Keratinocyte (primary cell): ENCODE measurements at regions not wholly inside any gene's neighbourhood (a gene's known extent, or its start where the extent isn't known, plus 50 kb on each side); places are given as distances from the start of the nearest gene placed in this dataset.

ENCODE experiments used
- DNase-seq: peaks from one replicate; pipeline ENCODE4 v3.0.0-alpha.2; 2011; ENCODE audit warnings: low read depth, missing footprints, low spot score
- FAIRE-seq: peaks from 2 replicates; lab custom pipeline; 2011; peaks lifted over from hg19 to GRCh38; lab: Jason Lieb, UNC
- H2AFZ ChIP-seq: 2 replicates; pipeline ENCODE4 v1.6.0; 2012; ENCODE audit warnings: low read length, control low read depth, inconsistent platforms; ENCODE audit not compliant: control insufficient read depth
- H3K27ac ChIP-seq: 2 replicates; pipeline ENCODE4 v1.5.1; 2011; ENCODE audit warnings: low read length; ENCODE audit not compliant: control insufficient read depth, insufficient read depth
- H3K27me3 ChIP-seq: 3 replicates; pipeline ENCODE4 v1.6.0; 2011; ENCODE audit warnings: low read length; ENCODE audit not compliant: control insufficient read depth, insufficient read depth; ENCODE audit errors: extremely low read depth
- H3K36me3 ChIP-seq, 2 experiments: 2 replicates in 1 of 2; 3 replicates in 1 of 2; pipeline ENCODE4 v1.5.1; 2011; ENCODE audit warnings: low read length in 2 of 2, mild to moderate bottlenecking in 1 of 2; ENCODE audit not compliant: control insufficient read depth in 2 of 2, insufficient read depth in 2 of 2; ENCODE audit errors: extremely low read depth in 1 of 2
- H3K4me1 ChIP-seq: 3 replicates; pipeline ENCODE4 v1.5.1; 2011; ENCODE audit warnings: low read length; ENCODE audit not compliant: control insufficient read depth, insufficient read depth; ENCODE audit errors: extremely low read depth
- H3K4me2 ChIP-seq: 3 replicates; pipeline ENCODE4 v1.6.0; 2011; ENCODE audit warnings: low read depth, low read length; ENCODE audit not compliant: control insufficient read depth, insufficient read depth; ENCODE audit errors: extremely low read depth
- H3K4me3 ChIP-seq, 3 experiments: fragments of 200-600 bp in 1 of 3; sonication (generic) in 1 of 3; 2 replicates in 2 of 3; 3 replicates in 1 of 3; pipeline ENCODE4 v1.5.1; 2011 to 2016; ENCODE audit warnings: low read length in 3 of 3, mild to moderate bottlenecking in 3 of 3, control low read depth in 2 of 3, inconsistent platforms in 1 of 3, low read depth in 1 of 3, mixed read lengths in 1 of 3, mixed run types in 1 of 3, moderate library complexity in 1 of 3; ENCODE audit not compliant: control insufficient read depth in 2 of 3, insufficient read depth in 2 of 3; ENCODE audit errors: extremely low read depth in 1 of 3
- H3K79me2 ChIP-seq: 2 replicates; pipeline ENCODE4 v1.6.0; 2012; ENCODE audit warnings: low read length; ENCODE audit not compliant: control insufficient read depth, insufficient read depth
- H3K9ac ChIP-seq: 3 replicates; pipeline ENCODE4 v1.6.0; 2011; ENCODE audit warnings: low read length; ENCODE audit not compliant: control insufficient read depth, insufficient read depth; ENCODE audit errors: extremely low read depth
- H3K9me1 ChIP-seq: 3 replicates; pipeline ENCODE4 v1.6.0; 2011; ENCODE audit warnings: low read length; ENCODE audit not compliant: control insufficient read depth, insufficient read depth; ENCODE audit errors: extremely low read depth
- H3K9me3 ChIP-seq: 2 replicates; pipeline ENCODE4 v1.5.1; 2012; ENCODE audit warnings: low read depth, low read length; ENCODE audit not compliant: control insufficient read depth
- H4K20me1 ChIP-seq: 3 replicates; pipeline ENCODE4 v1.6.0; 2011; ENCODE audit warnings: low read length; ENCODE audit not compliant: control insufficient read depth, insufficient read depth; ENCODE audit errors: extremely low read depth
- CTCF ChIP-seq, 3 experiments: IDR thresholded peaks in 1 of 3; conservative IDR thresholded peaks in 1 of 3; optimal IDR thresholded peaks in 1 of 3; 2 replicates in 2 of 3; 3 replicates in 1 of 3; pipeline versions ENCODE3 to v1.5.1; 2011; ENCODE audit warnings: low read length in 3 of 3, mild to moderate bottlenecking in 3 of 3, moderate library complexity in 2 of 3, control low read depth in 1 of 3, inconsistent platforms in 1 of 3; ENCODE audit not compliant: insufficient read depth in 2 of 3; ENCODE audit errors: extremely low read depth in 1 of 3
- EZH2 ChIP-seq: IDR thresholded peaks from one replicate; pipeline ENCODE4 v1.6.1; 2012; ENCODE audit warnings: inconsistent platforms, mild to moderate bottlenecking, low read length, moderate library complexity
- dilution Hi-C: fragments of 300-500 bp; cut with MboI; formaldehyde crosslinking; loops from one replicate; pipeline ENCODE4 v1.7.0; 2020; ENCODE audit warnings: low sequenced_read_pairs; ENCODE audit not compliant: extremely low pct_ligation_motif_present

DNA sequence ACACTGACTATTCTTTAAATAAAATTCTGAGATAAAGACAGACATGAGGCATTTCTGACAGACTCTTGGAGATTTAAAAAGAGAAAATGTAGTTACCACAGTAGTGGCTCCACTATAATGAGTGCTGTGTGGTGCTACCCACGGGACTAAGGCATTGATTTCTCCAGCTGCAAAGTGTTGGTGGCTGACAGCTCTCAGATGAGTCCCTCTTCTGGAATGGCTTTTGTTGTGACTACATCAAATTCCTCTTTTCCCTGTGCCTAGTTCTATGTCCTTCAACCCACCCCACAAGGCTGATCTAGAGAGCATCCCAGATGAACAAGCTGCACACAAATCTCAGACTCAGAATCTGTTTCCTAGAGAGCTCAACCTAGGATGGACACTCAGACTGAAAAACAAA, 884.8 kb upstream of the ZEB2 start:
- Histone ChIP-seq H3K27me3 (no peaks in the 10 kb centered on the region), H3K27ac (no peak overlapping the region), H3K4me3 (no peak overlapping the region), H3K9ac (no peak overlapping the region), H4K20me1 (no peaks in the 10 kb centered on the region), H3K9me3 (no peaks in the 10 kb centered on the region), H2AFZ (no peak overlapping the region), H3K4me1 (no peaks in the 10 kb centered on the region), H3K36me3 (no peaks in the 10 kb centered on the region), H3K4me2 (no peak overlapping the region), H3K9me1 (no peaks in the 10 kb centered on the region), H3K79me2 (no peaks in the 10 kb centered on the region)
- FAIRE-seq (no peak), DNase-seq (no peak)
- dilution Hi-C loops = no loop called here
- no peak for TF ChIP-seq CTCF (optimal IDR thresholded peaks at IDR 0.05 in 1 of 3, IDR thresholded peaks at IDR 0.05 in 1 of 3, conservative IDR thresholded peaks at IDR 0.05 in 1 of 3; ENCODE audit: extremely low read depth in 1 of 3, insufficient read depth in 2 of 3, low read length in 3 of 3)
- TF ChIP-seq EZH2 = no peak

DNA sequence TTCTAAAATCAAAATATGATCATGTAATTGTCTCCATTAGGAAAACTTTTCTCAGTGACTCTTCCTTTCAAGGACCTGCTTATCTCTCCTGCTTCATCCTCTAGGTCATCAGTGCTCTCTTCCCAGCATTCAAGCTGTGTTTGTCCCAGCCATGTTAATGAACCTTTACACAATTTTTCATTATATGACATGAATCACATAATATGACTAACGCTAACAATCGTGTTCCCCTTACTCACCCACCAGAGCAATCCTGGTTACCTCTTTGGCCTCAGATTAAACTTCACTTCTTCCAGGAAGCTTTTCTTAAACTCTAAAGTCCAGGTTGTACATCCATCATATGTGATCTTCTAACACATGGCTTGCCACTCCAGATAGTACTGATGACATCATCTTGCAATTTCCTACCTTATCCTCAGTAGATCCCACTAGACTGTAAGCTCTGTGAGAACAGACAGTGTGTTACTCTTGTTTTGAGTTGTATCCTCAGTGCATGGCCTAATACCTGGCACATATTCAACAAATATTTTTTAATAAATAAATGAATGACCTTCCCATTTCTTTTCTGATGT, 882.9 kb upstream of the ZEB2 start:
- TF ChIP-seq EZH2 = no peak
- H3K9me3 ChIP-seq = no peaks in the 10 kb centered on the region
- no peak overlapping the region for H3K9ac ChIP-seq
- no peaks in the 10 kb centered on the region for H4K20me1 ChIP-seq
- no peak overlapping the region for H3K4me3 ChIP-seq
- no peaks in the 10 kb centered on the region for H3K79me2 ChIP-seq
- H2AFZ ChIP-seq = no peak overlapping the region
- H3K27ac ChIP-seq = no peak overlapping the region
- H3K4me1 ChIP-seq = no peaks in the 10 kb centered on the region
- DNase-seq (no peak), FAIRE-seq (no peak)
- no peaks in the 10 kb centered on the region for H3K9me1 ChIP-seq
- H3K4me2 ChIP-seq = no peak overlapping the region
- dilution Hi-C loops = no loop called here
- no peaks in the 10 kb centered on the region for H3K36me3 ChIP-seq
- no peaks in the 10 kb centered on the region for H3K27me3 ChIP-seq

DNA sequence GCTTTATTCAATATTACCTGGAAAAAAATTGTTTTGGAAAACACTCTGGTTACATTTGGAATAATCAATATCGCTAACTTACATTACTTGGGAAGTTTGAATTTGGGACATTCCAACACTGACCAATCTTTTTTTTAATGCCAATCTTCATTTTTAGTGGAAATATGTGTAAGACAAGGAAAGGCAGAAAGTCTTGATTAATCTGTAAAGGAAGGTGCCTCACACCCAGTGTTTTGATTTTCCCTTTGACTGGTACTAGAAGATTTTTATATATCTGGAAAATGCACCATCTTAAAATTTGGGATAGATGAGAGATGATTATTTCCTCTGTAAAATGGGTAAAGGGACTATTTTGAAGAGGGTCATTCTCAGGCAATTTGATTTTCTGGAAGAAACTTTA, 879.2 kb upstream of the ZEB2 start:
- no peaks in the 10 kb centered on the region for H3K27me3 ChIP-seq
- no peaks in the 10 kb centered on the region for H4K20me1 ChIP-seq
- no peak overlapping the region for H2AFZ ChIP-seq
- dilution Hi-C loops = no loop called here
- no peaks in the 10 kb centered on the region for H3K9me3 ChIP-seq
- FAIRE-seq (no peak), DNase-seq (no peak)
- TF ChIP-seq EZH2 (no peak), CTCF (optimal IDR thresholded peaks at IDR 0.05 in 1 of 3, IDR thresholded peaks at IDR 0.05 in 1 of 3, conservative IDR thresholded peaks at IDR 0.05 in 1 of 3; ENCODE audit: extremely low read depth in 1 of 3, insufficient read depth in 2 of 3, low read length in 3 of 3) (no peak)
- H3K27ac ChIP-seq = no peak overlapping the region
- H3K4me1 ChIP-seq = no peaks in the 10 kb centered on the region
- H3K79me2 ChIP-seq = no peaks in the 10 kb centered on the region
- H3K4me3 ChIP-seq = no peak overlapping the region
- H3K36me3 ChIP-seq = no peaks in the 10 kb centered on the region
- H3K9me1 ChIP-seq = no peaks in the 10 kb centered on the region
- H3K9ac ChIP-seq = no peak overlapping the region
- H3K4me2 ChIP-seq = no peak overlapping the region
